ENCODE measurements at regions not wholly inside any gene's neighbourhood (a gene's known extent, or its start where the extent isn't known, plus 50 kb on each side); places are given as distances from the start of the nearest gene placed in this dataset.

DNA sequence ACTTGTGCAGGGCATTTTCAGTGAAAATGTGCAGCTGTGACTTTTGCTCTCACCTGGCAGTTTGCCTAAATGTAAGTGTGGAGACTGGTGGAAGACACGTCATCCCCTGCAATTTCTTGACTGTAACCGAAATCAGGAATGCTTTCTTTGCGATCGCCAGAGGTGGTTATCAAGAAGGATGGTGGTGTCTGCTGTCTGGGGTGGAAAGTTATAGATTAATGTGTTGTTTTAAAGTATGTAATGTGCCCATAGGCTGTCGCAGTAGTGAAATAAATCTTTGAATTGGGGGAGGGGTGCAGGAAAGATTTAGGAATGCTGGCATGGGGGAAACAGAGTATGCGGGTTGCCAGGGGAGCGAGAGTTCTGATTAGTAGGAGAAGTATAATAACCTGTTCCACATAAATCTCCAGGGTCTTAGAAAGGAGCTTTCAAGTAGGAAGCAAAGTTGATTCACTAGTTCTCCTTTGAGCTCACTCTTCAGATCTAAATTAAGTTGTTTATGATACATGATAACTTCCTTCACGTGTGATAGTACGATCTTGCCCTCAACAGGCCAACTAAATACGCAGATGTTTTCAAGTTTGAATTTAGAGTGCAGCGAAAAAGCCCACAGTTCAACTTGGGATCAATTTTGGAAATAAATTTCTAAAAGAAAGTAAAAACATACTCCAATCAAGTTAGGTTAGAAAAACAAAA, 1520.0 kb upstream of the SLC10A2 start:
- no peak for DNase-seq
- Histone ChIP-seq H3K36me3 (no peaks in the 10 kb centered on the region), H3K4me3 (no peak overlapping the region), H3K27ac (no peak overlapping the region), H3K4me1 (peaks cover 0 to 5% (median 0%) of the 10 kb centered on the region in 4 donors), H3K9me3 (no peaks in the 10 kb centered on the region), H3K27me3 (no peaks in the 10 kb centered on the region)
- TF ChIP-seq, protein P1, sequence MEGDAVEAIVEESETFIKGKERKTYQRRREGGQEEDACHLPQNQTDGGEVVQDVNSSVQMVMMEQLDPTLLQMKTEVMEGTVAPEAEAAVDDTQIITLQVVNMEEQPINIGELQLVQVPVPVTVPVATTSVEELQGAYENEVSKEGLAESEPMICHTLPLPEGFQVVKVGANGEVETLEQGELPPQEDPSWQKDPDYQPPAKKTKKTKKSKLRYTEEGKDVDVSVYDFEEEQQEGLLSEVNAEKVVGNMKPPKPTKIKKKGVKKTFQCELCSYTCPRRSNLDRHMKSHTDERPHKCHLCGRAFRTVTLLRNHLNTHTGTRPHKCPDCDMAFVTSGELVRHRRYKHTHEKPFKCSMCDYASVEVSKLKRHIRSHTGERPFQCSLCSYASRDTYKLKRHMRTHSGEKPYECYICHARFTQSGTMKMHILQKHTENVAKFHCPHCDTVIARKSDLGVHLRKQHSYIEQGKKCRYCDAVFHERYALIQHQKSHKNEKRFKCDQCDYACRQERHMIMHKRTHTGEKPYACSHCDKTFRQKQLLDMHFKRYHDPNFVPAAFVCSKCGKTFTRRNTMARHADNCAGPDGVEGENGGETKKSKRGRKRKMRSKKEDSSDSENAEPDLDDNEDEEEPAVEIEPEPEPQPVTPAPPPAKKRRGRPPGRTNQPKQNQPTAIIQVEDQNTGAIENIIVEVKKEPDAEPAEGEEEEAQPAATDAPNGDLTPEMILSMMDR (IDR thresholded peaks at IDR 0.05) = no peak
- intact Hi-C loops (cut with DNase I; ENCODE audit: low total_unique reads) = no loop called here

DNA sequence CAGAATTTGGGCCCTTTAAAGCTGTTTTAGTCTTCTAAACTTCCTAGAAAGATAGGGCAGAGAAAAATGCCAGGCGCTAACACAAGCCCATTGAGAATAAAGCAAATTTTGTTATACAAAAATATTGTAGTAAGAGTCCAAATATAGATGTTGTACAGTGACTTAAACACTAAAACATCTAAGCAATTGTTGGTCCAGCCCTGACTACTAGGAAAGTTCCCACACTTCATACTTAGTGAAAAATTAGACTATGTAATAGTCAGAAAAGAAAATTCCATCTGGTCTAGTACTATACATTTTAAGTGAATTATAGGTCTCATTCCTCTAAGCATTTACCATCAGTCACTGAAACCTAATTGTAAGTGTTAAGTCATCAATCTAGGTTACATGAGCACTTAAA, 1518.3 kb upstream of the SLC10A2 start:
- intact Hi-C loops (cut with DNase I; ENCODE audit: low total_unique reads) = no loop called here
- Histone ChIP-seq H3K4me1 (peaks cover 0 to 5% (median 0%) of the 10 kb centered on the region in 4 donors), H3K27ac (no peak overlapping the region), H3K9me3 (no peaks in the 10 kb centered on the region), H3K27me3 (no peaks in the 10 kb centered on the region), H3K4me3 (no peak overlapping the region), H3K36me3 (no peaks in the 10 kb centered on the region)
- TF ChIP-seq, protein P1 (IDR thresholded peaks at IDR 0.05) = no peak
- no peak for DNase-seq

DNA sequence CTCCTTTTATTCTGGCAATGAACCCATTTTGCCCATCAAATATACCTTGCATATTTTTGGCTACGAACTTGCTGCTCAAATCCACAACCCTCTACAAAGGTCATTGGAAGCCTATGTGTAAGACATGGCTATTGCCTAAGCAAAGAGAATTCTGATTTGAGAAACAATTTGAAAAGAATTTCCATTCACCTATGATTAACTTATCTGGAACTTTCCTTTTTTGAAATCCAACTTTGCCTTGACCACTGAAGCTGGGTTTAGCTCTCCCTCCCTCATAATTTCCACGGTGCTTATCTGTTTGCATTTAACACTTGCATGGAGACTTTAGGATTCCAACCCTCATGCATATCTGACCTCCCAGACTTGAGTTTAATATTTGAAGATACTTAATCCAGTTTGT, 1514.7 kb upstream of the SLC10A2 start:
- no peaks in the 10 kb centered on the region for H3K9me3 ChIP-seq
- peaks cover 0 to 2% (median 0%) of the 10 kb centered on the region in 4 donors for H3K4me1 ChIP-seq
- no peak overlapping the region for H3K4me3 ChIP-seq
- intact Hi-C loops (cut with DNase I; ENCODE audit: low total_unique reads) = no loop called here
- H3K27ac ChIP-seq = no peak overlapping the region
- no peaks in the 10 kb centered on the region for H3K27me3 ChIP-seq
- no peak for DNase-seq
- no peaks in the 10 kb centered on the region for H3K36me3 ChIP-seq
- TF ChIP-seq, protein P1 (IDR thresholded peaks at IDR 0.05) = no peak

DNA sequence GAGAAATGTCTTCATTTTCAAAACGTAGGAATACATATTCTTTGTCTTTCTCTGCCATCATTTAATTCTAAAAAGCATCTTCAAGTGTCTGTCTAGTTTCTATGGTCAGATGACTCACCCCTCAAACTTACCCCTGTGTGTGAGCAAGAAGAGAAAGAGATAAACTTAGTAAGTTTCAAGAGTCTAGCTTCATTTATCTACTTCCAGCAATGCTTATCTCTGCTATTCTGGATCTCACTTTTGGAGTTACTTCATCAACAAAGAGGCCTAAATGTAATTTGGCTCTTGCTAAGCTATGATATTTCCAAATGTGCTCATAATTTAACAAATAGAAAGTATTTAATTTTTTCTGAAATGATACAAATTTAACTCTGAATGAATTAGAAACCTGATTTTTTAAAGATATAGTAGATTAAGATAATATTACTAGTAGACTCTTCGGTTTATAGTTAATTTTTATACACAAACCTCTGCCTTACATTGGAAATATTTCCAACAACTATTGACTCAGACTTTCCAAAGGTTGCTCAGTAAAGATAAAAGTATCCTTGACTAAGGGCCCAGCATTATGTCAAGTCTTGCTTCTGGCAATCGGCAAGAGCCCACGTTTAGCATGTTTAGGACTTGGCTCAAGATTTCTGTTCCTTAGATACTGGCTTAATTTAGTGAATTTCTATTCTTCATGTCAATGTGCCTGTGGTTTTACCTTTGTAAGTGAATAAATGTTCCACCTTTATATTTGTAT, 1511.0 kb upstream of the SLC10A2 start:
- Histone ChIP-seq H3K4me3 (no peak overlapping the region), H3K27ac (no peak overlapping the region), H3K36me3 (no peaks in the 10 kb centered on the region), H3K9me3 (no peaks in the 10 kb centered on the region), H3K4me1 (peaks cover 0 to 2% (median 0%) of the 10 kb centered on the region in 4 donors), H3K27me3 (no peaks in the 10 kb centered on the region)
- intact Hi-C loops (cut with DNase I; ENCODE audit: low total_unique reads) = loop anchor here (10.0 kb wide), 1 partner anchor 1958 kb away; the partner anchor contains the start of gene EFNB2
- no peak for DNase-seq
- TF ChIP-seq, protein P1 (IDR thresholded peaks at IDR 0.05) = no peak

DNA sequence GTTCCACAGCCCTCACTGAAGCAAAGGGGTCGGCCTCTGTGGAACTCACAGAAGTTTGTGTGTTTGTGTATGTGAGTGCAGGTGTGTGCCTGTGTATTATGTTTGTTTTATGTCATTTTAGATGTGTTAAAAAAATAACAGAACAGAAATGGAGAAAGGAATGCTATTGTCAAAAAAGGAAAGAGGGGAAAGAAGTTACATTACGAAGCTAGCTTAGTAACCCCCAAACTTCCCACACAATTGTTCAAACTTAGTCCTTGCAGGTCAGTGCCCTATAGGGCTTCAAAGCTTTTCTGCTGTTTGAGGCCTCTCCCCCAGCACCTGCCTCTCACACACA, 1505.6 kb upstream of the SLC10A2 start:
- H3K4me1 ChIP-seq = peaks cover 0 to 8% (median 0%) of the 10 kb centered on the region in 4 donors
- H3K9me3 ChIP-seq = no peaks in the 10 kb centered on the region
- no peak overlapping the region for H3K4me3 ChIP-seq
- DNase-seq = no peak
- no peaks in the 10 kb centered on the region for H3K36me3 ChIP-seq
- H3K27me3 ChIP-seq = no peaks in the 10 kb centered on the region
- TF ChIP-seq, protein P1 (IDR thresholded peaks at IDR 0.05) = no peak
- intact Hi-C loops (cut with DNase I; ENCODE audit: low total_unique reads) = loop anchor here (10.0 kb wide), 1 partner anchor 1963 kb away; the partner anchor contains the start of gene EFNB2
- no peak overlapping the region for H3K27ac ChIP-seq
